Jurkat, Clone E6-1 (cell line): ENCODE measurements at regions not wholly inside any gene's neighbourhood (a gene's known extent, or its start where the extent isn't known, plus 50 kb on each side); places are given as distances from the start of the nearest gene placed in this dataset.
"Not testable (repeated sequence)": the region's sequence is repeated elsewhere in the genome, so short reads cannot be mapped to it uniquely, and the experiment has no call there.

Source experiments
- DNase-seq: peaks from one replicate; pipeline ENCODE4 v3.0.0-alpha.2; 2011; ENCODE audit warnings: low read depth, low spot score
- H3K4me3 ChIP-seq: 2 replicates; pipeline ENCODE4 v1.5.1; 2011; ENCODE audit warnings: mild to moderate bottlenecking, low read length, control low read depth, moderate library complexity

DNA sequence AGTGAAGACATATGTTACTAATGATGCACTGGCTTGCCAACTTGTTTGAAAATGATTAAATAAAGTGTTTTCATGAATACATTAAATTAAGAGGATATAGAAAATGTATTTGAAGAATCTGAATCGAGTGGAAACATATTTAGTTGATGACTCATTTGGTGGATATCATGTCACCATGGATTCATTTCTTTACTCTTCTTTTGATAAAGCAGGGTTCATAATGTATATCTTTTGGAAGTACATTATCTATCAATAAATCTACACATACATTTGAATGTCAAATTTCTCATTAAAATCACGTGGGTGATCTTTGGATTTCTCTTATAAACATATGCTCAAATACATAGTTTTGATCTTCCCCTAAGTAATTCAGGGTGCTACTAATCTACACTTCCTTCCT lies 1148.1 kb upstream of the ACO1 start:
- no peak for DNase-seq
- H3K4me3 ChIP-seq, result no peak overlapping the region

DNA sequence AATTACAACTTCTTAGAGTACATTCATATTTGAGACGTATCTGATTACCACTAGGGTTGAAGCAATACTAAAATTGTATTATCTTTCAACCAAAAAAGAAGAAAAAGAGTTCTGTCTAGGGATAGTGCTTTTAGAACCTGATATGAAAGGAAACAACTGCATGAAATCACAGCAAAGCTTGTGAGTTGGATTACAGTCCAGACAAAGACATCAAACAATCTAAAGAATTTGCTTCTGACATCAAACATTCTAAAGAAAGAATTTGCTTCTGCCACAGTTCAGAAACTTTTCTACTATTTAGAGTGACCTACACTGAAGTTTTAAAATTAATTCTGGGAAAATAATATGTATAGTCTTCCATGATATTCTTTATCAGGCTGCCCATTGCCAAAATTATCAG lies 1141.1 kb upstream of the ACO1 start:
- no peak for DNase-seq
- H3K4me3 ChIP-seq, result no peak overlapping the region

GRCh38 chr9:31248156-31248555 lies 1136.3 kb upstream of the ACO1 start:
- H3K4me3 ChIP-seq, result no peak overlapping the region
- DNase-seq, result no peak

DNA sequence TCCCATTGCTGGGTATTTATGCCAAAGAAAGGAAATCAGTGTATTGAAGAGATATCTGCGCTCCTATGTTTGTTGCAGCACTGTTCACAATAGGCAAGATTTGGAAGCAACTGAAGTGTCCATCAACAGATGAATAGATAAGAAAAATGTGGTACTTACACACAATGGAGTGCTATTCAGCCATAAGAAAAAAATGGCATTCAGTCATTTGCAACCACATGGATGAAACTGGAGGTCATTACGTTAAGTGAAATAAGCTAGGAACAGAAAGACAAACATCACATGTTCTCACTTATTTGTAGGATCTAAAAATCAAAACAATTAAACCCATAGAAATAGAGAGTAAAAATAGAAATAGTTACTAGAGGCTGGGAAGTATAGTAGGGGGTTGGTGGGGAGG lies 1133.1 kb upstream of the ACO1 start:
- no peak overlapping the region for H3K4me3 ChIP-seq
- DNase-seq, result no peak

DNA sequence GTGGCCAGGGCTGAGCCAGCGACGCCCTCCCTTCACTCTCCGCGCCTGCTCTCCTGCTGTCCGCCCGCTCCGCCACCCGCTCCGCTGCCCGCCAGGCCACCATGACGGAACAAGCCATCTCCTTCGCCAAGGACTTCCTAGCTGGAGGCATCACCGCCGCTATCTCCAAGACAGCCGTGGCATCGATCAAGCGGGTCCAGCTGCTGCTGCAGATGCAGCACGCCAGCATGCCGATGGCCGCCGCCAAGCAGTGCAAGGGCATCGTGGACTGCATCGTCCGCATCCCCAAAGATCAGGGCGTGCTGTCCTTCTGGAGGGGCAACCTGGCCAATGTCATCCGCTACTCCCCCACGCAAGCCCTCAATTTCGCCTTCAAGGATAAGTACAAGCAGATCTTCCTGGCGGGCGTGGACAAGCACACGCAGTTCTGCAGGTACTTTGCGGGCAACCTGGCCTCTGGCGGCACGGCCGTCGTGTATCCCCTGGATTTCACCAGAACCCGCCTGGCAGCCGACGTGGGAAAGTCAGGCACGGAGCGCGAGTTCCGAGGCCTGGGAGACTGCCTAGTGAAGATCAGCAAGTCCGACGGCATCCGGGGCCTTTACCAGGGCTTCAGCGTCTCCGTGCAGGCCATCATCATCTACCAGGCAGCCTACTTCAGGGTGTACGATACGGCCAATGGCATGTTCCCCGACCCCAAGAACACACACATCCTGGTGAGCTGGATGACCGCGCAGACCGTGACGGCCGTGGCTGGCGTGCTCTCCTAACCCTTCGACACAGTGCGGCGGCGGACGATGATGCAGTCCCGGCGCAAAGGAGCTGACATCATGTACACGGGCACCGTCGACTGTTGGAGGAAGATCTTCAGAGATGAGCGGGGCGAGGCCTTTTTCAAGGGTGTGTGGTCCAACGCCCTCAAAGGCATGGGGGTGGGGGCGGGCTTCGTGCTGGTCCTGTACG lies 1130.4 kb upstream of the ACO1 start:
- H3K4me3 ChIP-seq, result no peak overlapping the region
- no peak for DNase-seq

GRCh38 chr9:31255211-31255610 lies 1129.2 kb upstream of the ACO1 start:
- no peak for DNase-seq
- H3K4me3 ChIP-seq, result no peak overlapping the region

- no peak overlapping the region for H3K4me3 ChIP-seq
Measured at GRCh38 chr9:31259824-31260223, 1124.6 kb upstream of the ACO1 start.

DNA sequence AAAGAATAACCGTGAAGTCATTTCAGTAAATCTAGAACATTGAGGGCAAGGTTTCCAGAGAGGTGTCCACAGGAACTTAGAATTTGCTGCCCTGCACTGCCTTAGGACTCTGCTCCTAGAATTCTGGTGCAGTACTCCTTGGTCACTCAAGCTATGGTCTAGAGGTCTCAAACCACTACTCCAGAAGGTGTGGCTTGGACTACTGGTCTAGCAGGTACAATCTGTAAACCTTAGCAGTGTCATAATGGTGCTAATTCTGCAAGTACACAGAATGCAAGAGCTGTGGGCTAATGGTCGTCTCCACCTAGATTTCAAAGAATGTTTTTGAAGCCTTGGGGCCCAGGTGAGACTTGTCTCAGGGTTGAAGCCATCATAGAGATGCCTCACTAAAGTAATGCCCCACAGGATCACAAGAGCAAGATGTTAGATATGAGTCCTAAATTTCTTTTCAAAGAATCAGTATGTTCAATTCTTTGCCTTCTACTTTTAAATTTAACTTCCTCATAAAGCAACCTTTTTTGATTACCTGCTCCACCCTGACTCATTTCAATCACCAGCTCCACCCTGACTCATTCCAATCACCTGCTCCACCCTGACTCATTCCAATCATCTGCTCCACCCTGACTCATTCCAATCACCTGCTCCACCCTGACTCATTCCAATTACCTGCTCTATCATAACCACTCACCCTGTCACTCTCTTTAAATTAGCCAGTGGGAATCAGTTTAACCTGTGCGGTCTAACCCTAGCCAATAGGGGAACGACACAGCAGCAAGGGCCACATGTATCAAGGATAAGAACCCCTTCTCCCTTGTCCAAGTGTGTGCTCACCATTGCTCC lies 1111.8 kb upstream of the ACO1 start:
- H3K4me3 ChIP-seq, result no peak overlapping the region
- DNase-seq, result no peak

More at GRCh38 chr9:31259824-31260223, 1124.6 kb upstream of the ACO1 start:
- peak; percentile 95 for DNase-seq

GRCh38 chr9:31275419-31275818 lies 1109.0 kb upstream of the ACO1 start:
- H3K4me3 ChIP-seq, result no peak overlapping the region
- no peak for DNase-seq

- DNase-seq, result no peak
- H3K4me3 ChIP-seq, result no peak overlapping the region
Measured at GRCh38 chr9:31290731-31291130, 1093.7 kb upstream of the ACO1 start.

GRCh38 chr9:31302620-31303418 lies 1081.6 kb upstream of the ACO1 start:
- no peak for DNase-seq
- H3K4me3 ChIP-seq, result no peak overlapping the region

DNA sequence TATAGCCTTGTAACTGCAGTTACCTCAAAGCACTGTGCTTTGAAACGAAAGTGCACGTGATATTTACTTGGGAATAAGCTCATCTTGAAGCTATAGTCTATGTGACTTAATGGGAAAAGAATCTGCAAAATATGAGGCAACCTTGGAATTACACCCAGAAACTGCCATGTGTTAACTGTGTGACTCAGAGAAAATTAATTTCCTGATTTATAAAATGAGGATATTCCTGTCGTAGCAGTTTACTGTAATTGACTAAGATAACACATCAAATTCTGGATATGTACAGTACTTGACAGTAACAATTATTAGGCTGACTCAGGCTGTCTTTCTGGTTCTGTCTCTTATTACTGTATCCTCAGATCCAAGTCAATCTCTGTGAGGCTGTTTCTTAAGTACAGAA lies 1079.9 kb upstream of the ACO1 start:
- no peak for DNase-seq
- H3K4me3 ChIP-seq, result no peak overlapping the region

DNA sequence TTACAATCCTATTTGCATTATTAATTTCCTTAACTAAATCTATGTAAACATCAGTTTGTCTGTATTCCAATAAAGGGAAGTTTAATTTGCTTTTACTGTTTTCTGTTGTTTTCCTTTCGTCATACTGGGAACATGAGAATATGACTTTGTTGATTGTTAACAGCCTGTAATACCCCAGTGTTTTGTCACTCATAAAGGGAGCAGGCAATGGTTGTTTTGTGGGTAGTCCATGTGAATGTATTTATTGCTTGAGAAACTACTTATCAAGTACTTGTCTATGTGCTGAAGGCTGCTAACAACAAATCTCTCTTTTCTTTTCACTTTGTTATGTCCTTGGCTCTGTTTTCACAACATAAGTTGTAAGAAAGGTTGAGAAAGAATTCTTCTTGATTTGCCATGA lies 1070.2 kb upstream of the ACO1 start:
- no peak overlapping the region for H3K4me3 ChIP-seq
- no peak for DNase-seq

DNA sequence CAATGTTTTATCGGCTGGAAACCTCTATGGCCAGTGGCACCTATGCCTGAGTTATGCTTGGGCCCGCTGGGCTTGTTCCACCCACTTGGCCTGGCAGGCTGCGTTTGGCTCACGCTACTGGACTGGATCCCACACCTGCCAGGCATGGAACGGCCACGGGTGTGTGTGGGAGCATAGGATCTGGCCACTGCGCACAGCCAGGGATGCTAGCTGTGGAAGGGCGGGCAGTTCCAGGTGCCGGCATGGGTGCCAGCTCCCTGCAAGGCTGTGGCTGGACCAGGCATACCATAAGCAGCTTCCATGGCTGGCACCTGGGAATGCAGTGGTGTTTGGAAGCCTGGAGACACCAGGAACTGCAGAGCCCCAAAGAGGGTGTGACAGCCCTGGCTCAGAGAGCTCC lies 1063.9 kb upstream of the ACO1 start:
- H3K4me3 ChIP-seq, result no peak overlapping the region
- DNase-seq, result no peak

DNA sequence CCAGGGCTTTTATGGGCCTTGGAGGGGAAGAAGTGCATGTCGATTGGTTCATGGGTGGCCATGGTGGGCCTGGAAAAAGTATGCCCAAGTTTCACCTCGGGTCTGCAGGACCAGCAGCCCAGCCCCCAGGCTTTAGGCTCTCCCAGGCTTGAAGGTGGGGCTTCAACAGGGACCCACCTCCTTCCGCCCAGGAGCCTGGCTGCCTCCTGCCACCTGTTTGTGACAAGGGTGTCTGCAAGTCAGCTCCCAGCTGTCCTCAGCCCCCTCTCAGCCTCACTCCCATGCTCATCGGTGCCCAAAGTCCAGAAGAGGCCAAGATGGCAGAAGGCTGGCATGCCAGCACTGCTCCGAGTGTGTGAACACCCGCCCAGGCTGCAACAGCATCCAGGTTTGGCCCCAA lies 1063.2 kb upstream of the ACO1 start:
- H3K4me3 ChIP-seq, result no peak overlapping the region
- DNase-seq, result no peak

DNA sequence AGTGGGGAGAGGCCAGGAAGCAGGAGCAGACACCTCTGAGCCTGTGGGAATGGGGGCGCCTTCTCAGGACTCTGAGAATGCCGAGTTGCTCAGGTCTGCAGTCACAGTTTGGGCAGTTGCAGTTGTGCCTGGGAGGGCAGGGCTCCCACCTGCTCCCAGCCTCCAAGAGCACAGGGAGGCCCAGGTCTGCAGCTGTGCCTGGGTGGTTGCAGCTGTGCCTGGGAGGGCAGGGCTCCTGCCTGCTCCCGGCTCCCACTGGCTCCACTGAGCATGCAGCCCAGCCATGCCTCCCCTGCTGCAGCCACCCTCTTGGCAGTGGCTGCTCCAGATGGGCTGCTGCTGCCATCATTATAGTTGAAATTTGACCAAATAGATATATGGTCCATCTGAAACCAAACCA lies 1062.8 kb upstream of the ACO1 start:
- H3K4me3 ChIP-seq, result no peak overlapping the region
- DNase-seq, result no peak

- no peak overlapping the region for H3K4me3 ChIP-seq
- DNase-seq, result peak; percentile 37
Measured at GRCh38 chr9:31323726-31324444, 1060.6 kb upstream of the ACO1 start.

- no peak overlapping the region for H3K4me3 ChIP-seq
- DNase-seq, result no peak
Measured at GRCh38 chr9:31325778-31326177, 1058.7 kb upstream of the ACO1 start.

DNA sequence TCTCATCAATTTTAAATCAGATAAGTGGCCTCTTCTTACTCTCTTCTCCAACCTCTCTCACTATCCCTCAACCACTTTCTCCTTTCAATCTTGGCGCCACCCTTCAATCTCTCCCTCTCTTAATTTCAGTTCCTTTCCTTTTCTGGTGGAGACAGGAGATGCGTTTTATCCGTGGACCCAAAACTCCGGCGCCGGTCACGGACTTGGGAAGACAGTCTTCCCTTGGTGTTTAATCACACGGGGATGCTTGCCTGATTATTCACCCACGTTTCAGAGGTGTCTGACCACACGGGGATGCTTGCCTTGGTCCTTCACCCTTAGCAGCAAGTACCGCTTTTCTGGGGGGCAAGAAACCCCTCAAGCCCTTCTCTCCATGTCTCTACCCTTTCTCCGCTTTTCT lies 1057.6 kb upstream of the ACO1 start:
- not testable (repeated sequence) for DNase-seq, H3K4me3 ChIP-seq
